ENCODE measurements at regions not wholly inside any gene's neighbourhood (a gene's known extent, or its start where the extent isn't known, plus 50 kb on each side); places are given as distances from the start of the nearest gene placed in this dataset.

DNA sequence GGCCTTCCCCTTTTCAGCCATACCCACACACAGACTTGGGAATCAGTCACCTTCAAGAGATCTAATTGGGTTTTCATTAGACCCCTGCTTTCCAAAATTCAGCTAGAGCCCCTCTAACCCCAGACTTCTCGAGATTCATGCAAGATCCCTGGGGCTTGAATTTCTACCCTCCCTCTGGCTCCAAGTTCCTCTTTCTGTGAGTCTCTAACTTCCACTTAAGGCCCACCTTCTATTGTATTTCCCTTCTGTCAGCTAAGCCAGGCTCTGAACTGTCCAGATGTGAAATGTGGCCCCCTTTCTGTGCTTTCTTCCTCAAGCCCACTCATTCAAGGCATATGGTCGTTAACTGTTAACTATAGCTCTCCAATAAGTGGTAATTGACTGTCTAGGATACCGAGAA lies 132.2 kb downstream of the ZNF365 start:
- no peak for ATAC-seq

DNA sequence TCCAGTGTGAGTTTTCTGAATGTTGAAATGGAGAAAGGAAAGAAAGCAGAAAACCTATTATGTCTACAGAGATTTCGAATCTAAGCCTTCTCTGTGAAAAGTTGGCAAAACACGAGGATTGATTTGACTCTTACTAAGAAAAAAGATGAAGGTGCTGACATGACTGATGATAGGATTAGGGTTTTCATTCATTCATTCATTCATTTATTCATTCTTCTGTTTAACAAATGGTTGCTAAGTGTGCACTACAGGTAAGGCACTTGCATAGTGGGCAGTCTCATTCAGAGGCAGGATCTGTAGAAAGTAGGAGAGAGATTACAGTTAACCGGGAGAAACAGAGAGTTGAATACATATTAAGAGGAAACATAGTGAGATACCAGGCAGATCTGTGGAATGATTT lies 137.1 kb downstream of the ZNF365 start:
- intact Hi-C loops (cut with DNase I): no loop called here
- TF ChIP-seq, protein P1, sequence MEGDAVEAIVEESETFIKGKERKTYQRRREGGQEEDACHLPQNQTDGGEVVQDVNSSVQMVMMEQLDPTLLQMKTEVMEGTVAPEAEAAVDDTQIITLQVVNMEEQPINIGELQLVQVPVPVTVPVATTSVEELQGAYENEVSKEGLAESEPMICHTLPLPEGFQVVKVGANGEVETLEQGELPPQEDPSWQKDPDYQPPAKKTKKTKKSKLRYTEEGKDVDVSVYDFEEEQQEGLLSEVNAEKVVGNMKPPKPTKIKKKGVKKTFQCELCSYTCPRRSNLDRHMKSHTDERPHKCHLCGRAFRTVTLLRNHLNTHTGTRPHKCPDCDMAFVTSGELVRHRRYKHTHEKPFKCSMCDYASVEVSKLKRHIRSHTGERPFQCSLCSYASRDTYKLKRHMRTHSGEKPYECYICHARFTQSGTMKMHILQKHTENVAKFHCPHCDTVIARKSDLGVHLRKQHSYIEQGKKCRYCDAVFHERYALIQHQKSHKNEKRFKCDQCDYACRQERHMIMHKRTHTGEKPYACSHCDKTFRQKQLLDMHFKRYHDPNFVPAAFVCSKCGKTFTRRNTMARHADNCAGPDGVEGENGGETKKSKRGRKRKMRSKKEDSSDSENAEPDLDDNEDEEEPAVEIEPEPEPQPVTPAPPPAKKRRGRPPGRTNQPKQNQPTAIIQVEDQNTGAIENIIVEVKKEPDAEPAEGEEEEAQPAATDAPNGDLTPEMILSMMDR (IDR thresholded peaks at IDR 0.05): no peak
- no peak for TF ChIP-seq POLR2A (IDR thresholded peaks at IDR 0.05)
- Histone ChIP-seq H3K27ac (no peak overlapping the region), H3K27me3 (no peaks in the 10 kb centered on the region), H3K9me3 (no peaks in the 10 kb centered on the region), H3K4me1 (no peaks in the 10 kb centered on the region), H3K4me3 (no peak overlapping the region), H3K36me3 (replicated peaks in 1 of 2; ENCODE audit: insufficient read depth in 1 of 2, low read depth in 2 of 2) (no peaks in the 10 kb centered on the region)
- ATAC-seq (no peak), DNase-seq (no peak)
- WGBS, 2 donors: 66 to 76% methylated on average over 3 of the region's 3 CpGs

More for the DNA sequence above, 132.2 kb downstream of the ZNF365 start:
- TF ChIP-seq, protein P1 (IDR thresholded peaks at IDR 0.05): no peak
- no peak for TF ChIP-seq POLR2A (IDR thresholded peaks at IDR 0.05)
- Histone ChIP-seq H3K27me3 (no peaks in the 10 kb centered on the region), H3K9me3 (no peaks in the 10 kb centered on the region), H3K4me3 (no peak overlapping the region), H3K27ac (no peak overlapping the region), H3K36me3 (replicated peaks in 1 of 2; ENCODE audit: insufficient read depth in 1 of 2, low read depth in 2 of 2) (no peaks in the 10 kb centered on the region), H3K4me1 (no peaks in the 10 kb centered on the region)
- no peak for DNase-seq
- intact Hi-C loops (cut with DNase I): no loop called here
- 37 to 58% methylated on average over 3 of the region's 3 CpGs for WGBS, 2 donors

DNA sequence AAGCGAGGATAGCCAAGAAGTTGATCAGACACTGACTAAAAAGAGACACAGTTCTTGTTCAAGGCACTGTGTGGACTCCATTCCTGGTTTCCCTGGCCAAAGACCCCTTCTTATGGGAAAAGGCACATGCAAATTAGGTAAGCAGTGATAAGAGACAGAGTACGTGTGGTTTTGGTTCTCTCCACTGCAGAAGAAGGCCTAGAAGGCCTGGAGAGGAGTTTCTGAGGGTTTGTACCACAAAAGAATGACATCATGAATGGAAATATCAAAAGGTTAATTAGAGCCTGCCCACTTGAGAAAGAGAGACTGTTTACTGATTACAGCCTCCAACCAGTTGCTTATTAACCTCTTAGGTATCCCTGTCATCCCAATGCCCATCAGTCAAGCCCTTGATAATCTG lies 137.5 kb downstream of the ZNF365 start:
- Histone ChIP-seq H3K4me3 (no peak overlapping the region), H3K9me3 (no peaks in the 10 kb centered on the region), H3K27me3 (no peaks in the 10 kb centered on the region), H3K27ac (no peak overlapping the region), H3K36me3 (replicated peaks in 1 of 2; ENCODE audit: insufficient read depth in 1 of 2, low read depth in 2 of 2) (no peaks in the 10 kb centered on the region), H3K4me1 (no peaks in the 10 kb centered on the region)
- WGBS, 2 donors: 34 to 58% methylated on average over 2 of the region's 2 CpGs
- intact Hi-C loops (cut with DNase I): no loop called here
- ATAC-seq (no peak), DNase-seq (no peak)
- TF ChIP-seq POLR2A (IDR thresholded peaks at IDR 0.05): no peak
- TF ChIP-seq, protein P1 (IDR thresholded peaks at IDR 0.05): no peak

DNA sequence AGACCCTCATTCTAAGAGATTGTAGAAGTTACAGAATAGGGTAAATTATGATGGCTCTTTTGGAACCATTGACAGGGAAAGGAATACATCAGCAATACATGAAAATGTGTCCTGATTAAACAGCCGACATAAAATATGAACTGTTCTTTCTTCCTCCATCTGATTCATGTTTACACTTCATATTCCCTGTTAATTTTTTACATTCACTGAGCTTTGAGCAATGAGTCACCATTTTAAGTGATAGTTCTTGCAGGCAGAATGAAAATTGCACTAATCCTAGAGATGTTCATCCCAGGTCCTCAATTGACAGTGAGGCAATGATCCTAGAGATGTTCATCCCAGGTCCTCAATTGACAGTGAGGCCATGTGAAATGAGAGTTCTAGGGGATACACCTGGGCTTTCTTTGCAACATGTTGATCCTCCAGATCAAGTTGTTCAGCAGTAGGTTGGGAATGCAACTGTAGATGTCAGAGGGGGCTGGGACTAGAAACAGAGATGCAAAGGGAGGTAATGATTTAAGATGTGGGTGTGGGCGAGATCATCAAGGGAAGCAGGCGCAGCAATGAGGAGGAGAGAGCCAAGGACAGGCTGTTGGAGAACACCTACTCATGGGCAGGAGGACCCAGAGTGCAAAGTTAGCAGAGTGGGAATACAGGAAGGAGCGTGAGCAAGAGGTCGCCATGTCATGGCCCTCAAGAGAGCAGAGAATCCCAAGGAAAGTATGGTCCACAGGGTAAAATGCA lies 138.7 kb downstream of the ZNF365 start:
- H3K9me3 ChIP-seq: no peaks in the 10 kb centered on the region
- H3K27ac ChIP-seq: no peak overlapping the region
- TF ChIP-seq, protein P1 (IDR thresholded peaks at IDR 0.05): no peak
- no peak for TF ChIP-seq POLR2A (IDR thresholded peaks at IDR 0.05)
- H3K4me1 ChIP-seq: no peaks in the 10 kb centered on the region
- ATAC-seq: no peak
- DNase-seq: no peak
- 57 to 63% methylated on average over 5 of the region's 5 CpGs for WGBS, 2 donors
- intact Hi-C loops (cut with DNase I): no loop called here
- H3K36me3 ChIP-seq (replicated peaks in 1 of 2; ENCODE audit: insufficient read depth in 1 of 2, low read depth in 2 of 2): no peaks in the 10 kb centered on the region
- H3K27me3 ChIP-seq: no peaks in the 10 kb centered on the region
- no peak overlapping the region for H3K4me3 ChIP-seq

DNA sequence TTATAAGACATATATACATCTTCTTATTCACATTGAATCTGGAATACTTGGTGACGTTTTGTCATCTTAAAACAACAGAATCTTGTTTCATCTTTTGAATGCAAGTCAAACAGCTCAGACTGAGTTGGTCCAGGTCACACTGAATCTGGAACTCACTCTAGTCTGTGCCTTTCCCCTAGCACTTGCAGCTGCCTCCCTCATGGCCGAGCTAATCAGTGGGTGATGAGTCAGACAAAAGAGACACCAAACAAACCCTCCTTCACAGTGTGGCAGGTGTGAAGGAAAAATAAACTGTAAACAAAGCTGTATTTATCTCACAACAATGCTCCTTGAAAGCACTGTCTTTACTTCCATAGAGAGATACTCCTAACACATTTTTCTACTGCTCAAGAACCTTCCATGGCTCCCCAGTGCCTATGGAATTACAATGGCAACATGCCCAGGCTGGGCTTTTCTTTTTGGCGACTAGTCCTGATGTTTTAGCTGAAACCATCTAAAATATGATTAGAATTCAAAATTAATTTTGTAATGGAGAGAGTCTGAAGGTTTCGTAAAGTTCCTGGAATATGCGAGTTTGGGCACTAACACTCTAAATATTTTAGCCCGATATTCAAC lies 140.0 kb downstream of the ZNF365 start:
- H3K4me1 ChIP-seq: no peaks in the 10 kb centered on the region
- DNase-seq: no peak
- H3K4me3 ChIP-seq: no peak overlapping the region
- no peaks in the 10 kb centered on the region for H3K36me3 ChIP-seq (replicated peaks in 1 of 2; ENCODE audit: insufficient read depth in 1 of 2, low read depth in 2 of 2)
- intact Hi-C loops (cut with DNase I): no loop called here
- WGBS, 2 donors: 67 to 74% methylated on average over 6 of the region's 6 CpGs
- no peaks in the 10 kb centered on the region for H3K9me3 ChIP-seq
- no peak for TF ChIP-seq POLR2A (IDR thresholded peaks at IDR 0.05)
- TF ChIP-seq, protein P1 (IDR thresholded peaks at IDR 0.05): no peak
- H3K27me3 ChIP-seq: no peaks in the 10 kb centered on the region
- ATAC-seq: no peak
- no peak overlapping the region for H3K27ac ChIP-seq

All from body of pancreas (tissue), 4 donors.